ENCODE measurements at regions not wholly inside any gene's neighbourhood (a gene's known extent, or its start where the extent isn't known, plus 50 kb on each side); places are given as distances from the start of the nearest gene placed in this dataset.

DNA sequence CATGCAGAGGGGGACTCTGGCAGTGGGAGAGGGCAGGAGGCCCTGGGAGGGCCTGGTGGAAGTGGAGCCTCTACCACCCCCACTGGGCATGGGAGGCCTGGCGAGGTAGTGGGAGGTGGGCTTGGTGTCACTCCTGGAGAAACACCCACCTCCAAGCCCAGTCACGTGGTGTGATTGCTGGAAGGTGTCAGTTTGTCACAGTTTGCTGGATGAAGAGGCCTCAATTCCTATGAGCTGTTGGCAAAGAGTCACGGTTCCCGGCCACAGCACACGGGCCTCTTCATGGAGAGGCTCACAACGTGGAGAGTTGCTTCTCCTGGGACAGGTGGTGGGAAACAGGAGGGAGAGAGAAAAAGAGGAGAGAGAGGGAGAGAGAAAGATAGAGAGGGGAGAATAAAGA is 684.1 kb upstream of the ARGLU1 start:
- TF ChIP-seq EZH2 (IDR thresholded peaks at IDR 0.05; ENCODE audit: borderline replicate concordance, low read depth, low read length, severe bottlenecking) (no peak), POLR2AphosphoS5 (IDR thresholded peaks at IDR 0.05; ENCODE audit: insufficient read depth, low read depth, low read length) (no peak), POLR2A (IDR thresholded peaks at IDR 0.05; ENCODE audit: low read depth, low read length) (no peak)
- TF ChIP-seq, protein P1, sequence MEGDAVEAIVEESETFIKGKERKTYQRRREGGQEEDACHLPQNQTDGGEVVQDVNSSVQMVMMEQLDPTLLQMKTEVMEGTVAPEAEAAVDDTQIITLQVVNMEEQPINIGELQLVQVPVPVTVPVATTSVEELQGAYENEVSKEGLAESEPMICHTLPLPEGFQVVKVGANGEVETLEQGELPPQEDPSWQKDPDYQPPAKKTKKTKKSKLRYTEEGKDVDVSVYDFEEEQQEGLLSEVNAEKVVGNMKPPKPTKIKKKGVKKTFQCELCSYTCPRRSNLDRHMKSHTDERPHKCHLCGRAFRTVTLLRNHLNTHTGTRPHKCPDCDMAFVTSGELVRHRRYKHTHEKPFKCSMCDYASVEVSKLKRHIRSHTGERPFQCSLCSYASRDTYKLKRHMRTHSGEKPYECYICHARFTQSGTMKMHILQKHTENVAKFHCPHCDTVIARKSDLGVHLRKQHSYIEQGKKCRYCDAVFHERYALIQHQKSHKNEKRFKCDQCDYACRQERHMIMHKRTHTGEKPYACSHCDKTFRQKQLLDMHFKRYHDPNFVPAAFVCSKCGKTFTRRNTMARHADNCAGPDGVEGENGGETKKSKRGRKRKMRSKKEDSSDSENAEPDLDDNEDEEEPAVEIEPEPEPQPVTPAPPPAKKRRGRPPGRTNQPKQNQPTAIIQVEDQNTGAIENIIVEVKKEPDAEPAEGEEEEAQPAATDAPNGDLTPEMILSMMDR (IDR thresholded peaks at IDR 0.05; ENCODE audit: extremely low read depth in 1 of 2, insufficient read depth in 1 of 2, low read depth in 1 of 2, low read length in 2 of 2), result no peak
- TF ChIP-seq, protein P2, sequence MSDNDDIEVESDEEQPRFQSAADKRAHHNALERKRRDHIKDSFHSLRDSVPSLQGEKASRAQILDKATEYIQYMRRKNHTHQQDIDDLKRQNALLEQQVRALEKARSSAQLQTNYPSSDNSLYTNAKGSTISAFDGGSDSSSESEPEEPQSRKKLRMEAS (IDR thresholded peaks at IDR 0.05; ENCODE audit: insufficient read depth, insufficient read length), result no peak
